HG03571 (cell line): ENCODE measurements at regions not wholly inside any gene's neighbourhood (a gene's known extent, or its start where the extent isn't known, plus 50 kb on each side); places are given as distances from the start of the nearest gene placed in this dataset.
"Not testable (repeated sequence)": the region's sequence is repeated elsewhere in the genome, so short reads cannot be mapped to it uniquely, and the experiment has no call there.

ENCODE experiments used
- ATAC-seq: cut with Tn5 transposase; IDR thresholded peaks from one replicate; pipeline ENCODE4 v1.9.1; 2021; ENCODE audit not compliant: unreplicated experiment

DNA sequence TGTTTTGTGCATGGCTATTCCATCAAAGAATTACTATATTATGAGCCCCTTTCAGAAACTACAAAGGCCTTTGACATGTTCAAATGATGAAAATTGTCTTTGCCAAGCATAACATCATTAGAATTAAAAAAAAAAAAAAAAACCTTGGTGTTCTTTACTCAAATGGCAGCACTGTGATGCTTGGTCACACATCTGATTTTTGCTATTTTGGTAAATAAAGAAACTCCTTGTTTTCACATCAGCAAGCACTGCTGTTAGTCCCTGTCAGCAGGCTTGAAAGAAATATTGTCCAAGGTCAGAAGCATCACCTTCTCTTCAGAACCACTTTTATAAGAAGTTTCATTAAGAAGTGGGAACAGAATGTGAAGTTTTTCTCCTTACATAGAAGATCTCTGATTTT is 537.3 kb downstream of the MFSD1 start:
- no peak for ATAC-seq

DNA sequence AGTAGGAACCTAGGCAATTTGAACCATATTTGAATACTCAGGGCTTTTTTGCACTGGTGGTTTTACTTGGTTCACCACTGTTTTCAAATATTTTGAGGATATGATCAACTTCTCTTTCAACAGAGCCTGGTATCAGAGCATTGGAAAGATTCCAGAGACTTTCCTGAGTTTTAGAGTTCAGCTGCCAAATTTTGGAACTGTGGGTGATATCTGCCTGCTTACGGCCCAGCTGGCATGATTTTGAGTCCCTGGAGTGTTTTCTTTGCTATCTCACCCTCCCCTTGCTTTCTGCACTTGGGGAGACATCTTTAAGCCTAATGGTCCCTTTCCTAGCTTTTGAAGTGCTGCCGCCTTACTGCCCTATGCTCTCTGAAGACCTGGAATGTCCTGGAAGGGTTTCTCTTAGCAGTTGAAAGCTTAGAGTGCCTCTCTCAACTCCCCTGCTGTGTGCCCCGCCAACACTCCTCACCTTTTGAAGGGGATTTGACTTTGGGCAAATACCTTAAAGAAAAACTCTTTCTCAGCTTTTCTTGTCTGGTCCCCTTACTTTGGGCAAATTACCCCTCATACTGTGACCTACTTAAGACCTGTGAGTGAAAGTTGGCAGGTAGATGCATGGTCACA is 539.1 kb downstream of the MFSD1 start:
- ATAC-seq = no peak

DNA sequence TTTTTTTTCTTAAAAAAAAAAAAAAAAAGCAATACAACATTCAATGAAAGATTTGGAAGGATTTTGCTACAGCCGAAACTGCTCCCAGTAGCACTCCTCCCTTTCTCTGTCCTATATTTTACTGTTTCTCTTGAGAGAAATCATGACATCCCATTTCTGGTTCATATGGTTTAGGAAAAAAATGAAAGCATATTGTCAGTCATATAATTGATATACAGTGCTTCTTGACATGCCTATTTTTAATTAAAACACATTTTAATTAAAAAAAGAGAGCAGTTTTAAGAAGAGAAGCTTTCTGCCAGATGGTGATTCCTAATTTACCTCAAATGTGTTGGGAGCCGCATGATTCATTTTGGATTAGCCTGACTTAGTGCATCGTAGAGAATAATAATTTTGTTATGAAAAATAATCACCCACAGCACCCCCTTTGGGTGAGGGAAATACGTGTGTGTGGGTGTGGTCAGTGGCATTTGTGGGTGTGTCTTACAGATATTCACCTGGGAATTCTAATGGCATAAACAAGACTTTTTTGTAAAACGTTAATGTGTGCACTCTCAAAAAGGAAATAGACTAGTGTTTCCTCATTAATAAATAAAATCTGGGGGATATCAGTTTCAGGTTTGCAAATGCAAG is 544.5 kb downstream of the MFSD1 start:
- ATAC-seq = no peak

DNA sequence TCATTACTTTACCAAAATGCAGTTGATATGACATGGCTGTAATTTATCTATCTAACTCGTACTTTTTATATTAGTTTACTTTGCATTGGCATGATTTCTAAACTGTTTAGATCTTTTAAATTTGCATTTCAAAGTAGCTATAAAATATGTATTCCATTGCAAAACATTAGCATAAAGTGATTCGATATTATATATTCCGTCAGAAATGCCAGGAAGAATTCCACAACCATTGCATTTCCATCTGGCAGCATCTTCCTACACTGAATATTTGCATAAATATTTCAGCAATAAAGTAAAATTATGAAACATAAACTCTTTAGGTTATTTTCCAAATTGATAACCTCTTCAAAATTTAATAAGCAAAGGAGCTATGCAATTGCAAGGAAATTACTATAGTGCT is 546.6 kb downstream of the MFSD1 start:
- ATAC-seq = no peak

DNA sequence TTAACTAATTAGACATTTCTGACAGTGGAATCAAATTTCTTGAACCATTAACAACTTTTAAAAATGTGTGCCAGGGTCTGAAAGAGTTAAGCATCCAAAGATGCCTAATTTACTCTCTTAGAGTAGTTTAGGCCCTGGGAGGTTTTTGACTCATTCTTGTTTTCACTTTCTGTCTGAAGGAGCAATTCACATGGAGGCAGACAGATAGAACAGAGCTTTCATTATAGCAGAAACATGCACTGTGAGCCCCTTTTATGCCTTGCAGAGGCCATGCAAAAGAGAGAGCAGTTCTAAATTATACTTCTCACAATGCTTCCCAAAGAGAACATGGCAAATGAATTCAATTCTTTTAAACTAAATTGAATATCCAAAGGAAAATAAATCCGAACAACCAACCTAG is 554.8 kb downstream of the MFSD1 start:
- no peak for ATAC-seq

DNA sequence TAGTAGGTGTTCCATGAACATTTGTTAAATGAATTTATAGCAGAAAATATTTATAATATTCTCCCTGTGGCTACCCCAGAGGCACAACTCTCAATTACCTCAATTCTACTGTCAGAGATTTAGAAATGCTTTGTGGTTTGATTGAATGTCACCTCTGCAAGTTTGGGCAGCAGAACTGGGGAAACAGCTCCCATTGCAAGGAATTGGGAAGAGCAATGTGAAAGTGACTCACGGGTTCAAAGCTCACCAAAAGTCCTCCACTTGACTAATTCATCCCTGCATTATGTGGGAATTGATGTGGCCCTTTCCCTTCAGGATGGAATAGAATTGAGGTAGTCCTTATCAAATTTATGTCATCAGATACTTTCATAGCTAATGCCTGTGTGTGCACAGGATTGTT is 562.7 kb downstream of the MFSD1 start:
- ATAC-seq = no peak

DNA sequence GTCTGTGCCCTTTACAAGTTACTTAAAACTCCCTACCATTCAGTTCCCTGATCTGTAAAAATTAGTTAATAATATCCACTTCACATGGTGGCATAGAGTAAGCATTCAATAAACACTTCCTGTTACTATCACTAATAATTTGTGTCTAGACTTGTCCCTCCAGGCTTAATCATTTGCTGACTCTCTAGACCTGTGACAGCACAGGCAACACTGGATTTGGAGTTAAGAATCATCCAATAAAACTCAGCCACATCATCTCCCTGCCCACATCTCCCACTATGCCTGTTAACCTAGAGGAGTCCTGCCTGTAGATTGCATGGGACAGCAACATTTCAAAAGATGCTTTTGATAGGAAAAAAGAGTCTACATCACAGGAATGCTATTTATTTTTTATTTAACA is 564.6 kb downstream of the MFSD1 start:
- no peak for ATAC-seq

DNA sequence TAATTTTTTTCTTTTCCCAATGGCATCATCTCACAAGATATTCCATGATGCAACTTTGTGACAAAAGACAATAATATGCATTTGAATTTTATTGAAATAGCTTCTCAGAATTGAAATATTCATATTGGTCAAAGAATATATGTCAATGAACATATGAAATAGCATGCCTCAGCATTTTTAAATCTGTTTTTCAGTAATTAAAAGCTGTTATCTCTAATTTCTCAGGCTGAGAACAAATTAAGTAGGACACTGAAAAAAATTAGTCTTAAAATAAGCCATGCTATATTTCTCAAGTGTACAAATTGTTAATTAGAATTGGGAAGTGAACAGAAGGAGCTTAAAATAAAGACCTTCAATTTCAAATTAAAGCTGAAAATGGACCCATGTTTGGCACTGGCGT is 570.1 kb downstream of the MFSD1 start:
- no peak for ATAC-seq

DNA sequence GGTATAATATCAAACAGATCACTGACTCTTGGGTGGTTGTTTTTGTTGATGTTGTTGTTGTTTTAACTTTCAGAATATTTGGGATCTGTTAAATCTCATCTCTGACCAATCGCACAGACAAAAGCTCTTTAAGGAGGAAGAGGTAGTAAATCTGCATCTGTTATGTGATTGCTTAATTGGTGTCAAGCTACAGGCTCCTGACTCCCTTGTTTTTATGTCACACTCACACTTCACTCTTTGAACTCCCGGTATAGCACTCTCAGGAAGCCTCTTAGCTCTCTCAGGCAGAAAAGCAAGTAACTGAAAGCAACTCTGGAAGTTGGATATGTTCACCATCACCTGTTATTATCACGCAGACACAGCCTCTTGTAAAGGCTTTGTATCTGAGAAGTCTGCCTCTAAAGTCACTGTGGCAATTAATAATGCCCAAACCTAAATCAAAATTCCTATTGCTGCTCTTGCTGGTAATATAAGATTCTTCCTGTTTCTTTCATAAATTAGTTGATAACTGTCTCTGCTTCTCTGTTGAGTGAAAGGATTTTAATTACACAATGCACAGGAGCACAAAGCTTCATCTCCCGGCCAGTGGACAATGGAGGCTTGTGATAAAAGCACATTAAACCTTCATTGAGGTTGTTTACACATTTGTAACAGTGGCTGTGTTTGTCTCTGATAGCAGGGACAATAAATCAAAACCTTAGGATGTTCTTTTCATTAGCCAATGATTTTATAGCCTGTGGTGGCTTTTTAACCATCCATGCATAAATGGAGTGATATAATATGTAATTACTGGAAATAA is 576.7 kb downstream of the MFSD1 start:
- ATAC-seq = no peak

DNA sequence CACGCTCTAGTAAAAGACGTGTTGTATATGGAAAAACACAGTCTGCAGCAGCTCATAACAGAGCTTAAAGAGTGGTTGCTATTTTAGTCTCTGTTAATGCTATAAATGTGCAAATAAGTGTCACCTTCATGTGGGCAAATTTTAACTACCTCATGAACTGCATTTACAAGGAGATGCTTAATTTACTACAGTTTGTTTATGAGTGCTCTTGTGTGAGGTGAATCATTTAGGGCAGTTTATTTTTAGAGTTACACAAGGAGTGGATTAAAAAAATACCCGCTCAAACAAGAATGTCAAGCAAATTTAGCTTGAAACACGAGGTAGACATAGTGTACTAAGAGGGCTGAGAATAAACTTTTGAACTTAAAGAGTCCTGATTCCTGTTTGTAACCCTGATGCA is 579.0 kb downstream of the MFSD1 start:
- no peak for ATAC-seq

DNA sequence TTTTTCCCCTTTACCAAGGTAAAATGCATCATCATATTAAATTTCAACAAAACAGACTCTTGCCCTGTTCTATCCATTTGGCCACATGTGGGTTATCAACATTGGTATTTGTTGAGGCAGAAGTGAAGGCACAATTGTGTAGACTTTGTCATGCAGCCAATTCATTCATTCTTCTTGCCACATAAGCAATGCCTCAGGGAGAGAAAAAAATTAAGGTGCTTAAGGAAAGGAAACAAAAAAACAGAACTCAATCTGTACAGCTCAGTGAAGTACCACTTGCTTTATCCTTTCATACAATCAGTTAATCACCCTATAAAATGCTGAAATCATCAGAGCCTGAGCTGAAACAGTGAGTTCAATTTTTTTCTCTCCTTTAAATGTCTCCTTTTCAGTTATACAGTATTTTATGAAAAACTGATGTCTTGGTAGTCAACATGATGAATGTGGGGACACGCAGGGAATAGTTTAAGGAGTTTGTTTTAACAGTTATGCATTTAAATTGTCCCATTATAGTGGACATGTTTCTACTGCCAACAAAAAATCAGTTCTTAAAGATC is 588.9 kb downstream of the MFSD1 start:
- no peak for ATAC-seq

DNA sequence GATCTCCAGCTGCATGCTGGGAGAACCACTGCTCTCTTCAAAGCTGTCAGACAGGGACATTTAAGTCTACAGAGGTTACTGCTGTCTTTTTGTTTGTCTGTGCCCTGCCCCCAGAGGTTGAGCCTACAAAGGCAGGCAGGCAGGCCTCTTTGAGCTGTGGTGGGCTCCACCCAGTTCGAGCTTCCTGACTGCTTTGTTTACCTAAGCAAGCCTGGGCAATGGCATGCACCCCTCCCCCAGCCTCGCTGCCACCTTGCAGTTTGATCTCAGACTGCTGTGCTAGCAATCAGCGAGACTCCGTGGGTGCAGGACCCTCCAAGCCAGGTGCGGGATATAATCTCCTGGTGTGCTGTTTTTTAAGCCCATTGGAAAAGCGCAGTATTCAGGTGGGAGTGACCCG is 591.0 kb upstream of the IL12A start:
- not testable (repeated sequence) for ATAC-seq

DNA sequence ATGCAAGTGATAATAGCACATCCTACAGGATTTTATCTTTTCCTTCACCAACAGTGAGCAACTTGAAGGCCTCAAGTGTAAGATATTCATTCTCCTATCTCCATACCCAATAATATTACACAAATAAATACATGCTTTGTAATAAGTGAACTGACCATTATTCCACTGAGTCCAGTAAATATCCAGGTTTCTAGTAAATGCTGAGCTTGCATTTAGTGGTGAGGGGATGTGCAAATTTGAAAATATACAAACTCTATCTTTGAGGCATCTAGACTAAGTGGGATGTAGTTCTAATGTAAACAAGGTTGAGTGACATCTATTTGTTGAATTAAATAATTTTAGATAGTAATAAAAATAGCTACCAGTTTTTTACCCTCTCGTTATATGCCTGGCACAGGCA is 587.6 kb upstream of the IL12A start:
- ATAC-seq = no peak

DNA sequence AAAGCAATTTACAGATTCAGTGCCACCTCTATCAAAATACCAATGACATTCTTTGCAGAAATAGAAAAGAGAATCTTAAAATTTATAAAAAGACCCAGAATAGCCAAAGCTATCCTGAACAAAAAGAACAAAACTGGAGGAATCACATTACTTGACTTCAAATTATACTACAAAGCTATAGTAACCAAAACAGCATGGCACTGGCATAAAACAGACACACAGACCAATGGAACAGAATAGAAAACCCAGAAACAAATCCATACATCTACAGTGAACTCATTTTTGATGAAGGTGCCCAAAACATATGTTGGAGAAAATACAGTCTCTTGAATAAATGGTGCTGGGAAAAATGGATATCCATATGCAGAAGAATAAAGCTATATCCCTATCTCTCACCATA is 578.9 kb upstream of the IL12A start:
- not testable (repeated sequence) for ATAC-seq

DNA sequence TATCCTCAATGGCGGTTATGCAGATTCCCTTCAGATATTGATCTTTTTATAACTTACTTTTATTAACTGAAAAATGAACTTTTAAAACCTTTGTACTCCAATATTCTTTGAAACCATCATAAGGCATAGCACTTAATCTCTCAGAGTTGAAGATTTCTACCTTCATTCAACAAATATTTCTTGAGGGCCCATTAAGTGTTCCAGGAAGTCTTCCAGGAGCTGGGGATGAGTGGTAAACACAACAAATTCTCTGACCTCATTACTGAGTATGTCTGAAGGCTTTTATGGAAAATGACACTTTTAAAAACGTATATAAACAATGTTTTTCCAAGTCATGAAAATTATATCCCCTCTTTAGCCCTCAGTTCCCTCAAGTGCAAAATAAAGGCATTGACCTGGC is 575.3 kb upstream of the IL12A start:
- ATAC-seq = no peak

DNA sequence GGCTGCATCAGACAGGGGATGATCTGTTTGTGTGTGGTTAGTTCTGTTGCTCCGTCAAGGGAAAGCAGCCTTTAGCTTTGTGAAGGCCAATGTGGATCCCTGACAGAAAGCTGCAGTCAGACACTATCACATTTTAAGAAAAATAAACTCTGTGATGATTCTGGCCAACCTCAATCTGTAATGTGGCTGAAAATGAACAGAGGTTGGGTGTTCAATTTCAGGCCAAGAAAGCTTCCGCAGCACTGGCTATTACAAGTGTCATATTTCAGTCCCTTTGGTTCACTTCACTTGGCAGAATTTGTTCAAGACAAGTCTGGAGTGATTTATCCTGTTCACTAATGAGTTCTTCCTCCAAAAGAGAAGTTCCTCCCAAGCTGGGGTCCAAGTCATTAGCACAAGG is 571.8 kb upstream of the IL12A start:
- ATAC-seq = no peak

DNA sequence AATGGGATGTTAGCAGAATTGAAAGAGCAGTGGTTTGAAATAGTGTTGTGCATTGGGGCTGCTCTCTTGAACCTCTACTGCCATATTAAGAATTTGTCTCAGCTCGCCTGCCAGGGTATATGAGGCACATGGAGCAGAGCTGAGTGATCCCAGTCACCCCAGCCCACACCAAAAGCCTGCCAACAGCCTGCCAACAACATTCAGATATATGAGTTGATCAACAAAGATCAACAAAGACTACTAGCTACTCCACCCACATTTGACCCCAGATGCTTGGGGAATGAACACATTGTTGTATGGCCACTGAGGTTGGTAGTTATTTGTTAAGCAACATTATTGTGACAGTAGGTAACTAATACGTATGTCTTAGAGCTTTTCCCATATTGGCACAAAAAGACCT is 570.9 kb upstream of the IL12A start:
- no peak for ATAC-seq

DNA sequence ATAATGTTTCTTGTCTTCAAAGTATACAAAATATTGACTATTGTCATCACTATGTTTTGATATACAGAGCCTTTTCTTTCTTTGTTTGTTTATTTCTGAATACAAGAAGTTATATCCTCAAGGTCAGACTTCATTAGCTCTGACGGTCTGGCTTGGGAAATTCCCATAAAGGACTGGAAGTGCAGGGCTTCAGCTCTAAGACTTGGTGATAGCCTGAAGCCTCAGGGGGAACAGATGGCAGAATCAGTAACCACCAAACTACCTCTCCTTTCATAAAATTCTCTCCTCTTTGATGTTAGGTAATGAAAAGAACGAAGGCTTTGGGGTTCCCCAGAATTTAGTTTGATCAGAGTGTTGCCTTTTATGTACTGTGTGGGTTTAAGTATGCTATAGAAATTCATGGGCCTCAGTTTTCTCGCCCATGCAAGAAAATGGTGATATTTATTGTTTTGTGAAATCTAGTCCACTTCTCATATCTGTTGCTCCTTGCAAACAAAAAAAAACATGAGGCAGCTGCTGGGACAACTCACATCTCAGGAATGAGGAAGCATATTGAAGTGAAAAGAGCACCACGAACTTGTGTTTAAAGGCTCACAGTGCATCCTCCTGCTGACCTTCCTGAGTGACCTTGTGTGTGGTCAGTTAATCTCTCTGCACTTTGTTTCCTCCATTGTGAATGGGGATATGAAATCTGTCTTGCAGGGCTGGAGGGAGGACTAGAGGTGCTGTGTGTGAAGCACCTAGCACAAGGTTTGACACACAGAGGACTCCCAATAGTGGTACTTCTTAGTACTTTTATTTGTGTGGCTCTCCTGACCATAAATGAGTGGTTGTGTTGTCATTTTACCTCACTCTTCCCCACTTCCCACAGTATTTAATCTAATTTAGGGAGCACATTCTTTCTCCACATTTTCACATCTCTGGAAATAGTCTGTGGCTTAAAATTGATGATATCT is 569.8 kb upstream of the IL12A start:
- ATAC-seq = no peak

DNA sequence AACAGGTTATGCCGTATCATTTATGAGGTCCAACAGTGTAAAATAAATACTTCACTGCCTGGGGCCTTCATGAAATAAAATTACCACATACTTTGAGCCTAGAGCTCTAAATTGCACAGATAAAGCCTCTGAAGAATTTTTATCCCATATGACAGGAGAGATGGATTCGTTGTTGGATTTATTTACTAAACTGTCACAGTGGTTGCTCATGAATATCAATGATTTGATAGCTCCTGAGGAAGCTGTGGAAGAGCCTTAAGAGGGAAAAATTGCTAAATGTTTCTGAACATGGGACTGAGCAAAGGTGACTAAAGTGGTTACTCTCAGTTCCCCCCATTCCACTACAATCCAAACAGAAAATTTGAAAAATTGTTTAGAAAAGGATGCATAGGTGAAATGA is 558.9 kb upstream of the IL12A start:
- no peak for ATAC-seq

DNA sequence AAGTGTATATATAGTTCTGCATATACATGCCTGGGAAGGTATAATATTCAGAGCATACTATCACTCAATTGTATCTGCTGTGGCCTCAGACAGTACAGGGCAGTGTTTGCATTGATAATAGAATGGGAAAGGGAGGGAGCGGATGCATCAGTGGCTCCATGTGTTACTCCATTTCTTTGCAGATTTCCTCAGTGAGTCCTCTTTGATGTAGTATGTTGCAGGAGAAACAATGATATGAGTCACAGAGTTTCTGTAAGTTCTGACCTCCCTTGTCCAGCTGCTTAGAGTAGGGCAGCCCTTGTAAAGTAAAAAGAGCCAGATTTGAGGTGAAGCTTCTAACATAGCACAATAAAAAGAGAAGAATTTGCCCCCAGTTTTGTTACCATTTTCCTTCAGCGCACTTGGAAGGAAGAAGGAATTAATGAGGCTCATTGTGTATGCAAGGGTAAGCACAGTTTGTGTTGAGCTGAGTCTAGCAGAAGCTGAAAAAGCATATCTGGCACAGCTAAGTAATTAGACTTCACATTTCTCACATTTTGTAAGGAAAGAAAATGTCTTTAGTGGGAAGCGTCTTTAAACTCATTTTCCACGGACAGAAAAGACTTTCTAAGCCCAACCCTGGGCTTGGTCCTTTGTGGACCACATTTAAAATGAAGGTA is 555.8 kb upstream of the IL12A start:
- ATAC-seq = no peak
